Neural cell (in vitro differentiated cells): ENCODE measurements at regions not wholly inside any gene's neighbourhood (a gene's known extent, or its start where the extent isn't known, plus 50 kb on each side); places are given as distances from the start of the nearest gene placed in this dataset.

Source experiments
- H2AFZ ChIP-seq: fragments of 200-600, 300-800 bp; sonication (generic), shearing (Covaris generic); 2 replicates; pipeline ENCODE4 v1.6.0; 2014; ENCODE audit warnings: low read depth, mild to moderate bottlenecking, antibody characterized with exemption, low read length, moderate library complexity
- H3F3A ChIP-seq: fragments of 200-600 bp; shearing (Covaris generic); 2 replicates; pipeline ENCODE4 v1.6.1; 2016; ENCODE audit warnings: mild to moderate bottlenecking, moderate library complexity, mixed read lengths, antibody characterized with exemption, low read length; ENCODE audit not compliant: insufficient read depth, poor library complexity, severe bottlenecking
- H3K27ac ChIP-seq: fragments of 200-600, 300-800 bp; sonication (generic), shearing (Covaris generic); 2 replicates; pipeline ENCODE4 v1.5.1; 2014; ENCODE audit warnings: mild to moderate bottlenecking, low read length, moderate library complexity
- H3K27me3 ChIP-seq: fragments of 300-800, 200-600 bp; sonication (generic), shearing (Covaris generic); 2 replicates; pipeline ENCODE4 v1.6.0; 2014; ENCODE audit warnings: mild to moderate bottlenecking, low read depth, low read length, moderate library complexity; ENCODE audit not compliant: insufficient read depth
- H3K36me3 ChIP-seq: fragments of 300-800, 200-600 bp; sonication (generic), shearing (Covaris generic); 2 replicates; pipeline ENCODE4 v1.5.1; 2014; ENCODE audit warnings: mild to moderate bottlenecking, antibody characterized with exemption, low read length, moderate library complexity; ENCODE audit not compliant: insufficient read depth
- H3K4me2 ChIP-seq: fragments of 300-800, 200-600 bp; sonication (generic), shearing (Covaris generic); 2 replicates; pipeline ENCODE4 v1.6.0; 2014; ENCODE audit warnings: mild to moderate bottlenecking, low read length
- H3K4me3 ChIP-seq: fragments of 300-800, 200-600 bp; sonication (generic), shearing (Covaris generic); 2 replicates; pipeline ENCODE4 v1.5.1; 2014; ENCODE audit warnings: mild to moderate bottlenecking, low read length, moderate library complexity
- H3K79me2 ChIP-seq: fragments of 200-600 bp; shearing (Covaris generic); replicated peaks from 2 replicates; pipeline ENCODE4 v1.6.0; 2014; ENCODE audit warnings: mild to moderate bottlenecking, low read length, moderate library complexity; ENCODE audit not compliant: insufficient read depth
- H3K9ac ChIP-seq: fragments of 300-800, 200-600 bp; sonication (generic), shearing (Covaris generic); 2 replicates; pipeline ENCODE4 v1.6.1; 2016; ENCODE audit warnings: mild to moderate bottlenecking, low read length, mixed read lengths
- H3K9me2 ChIP-seq: fragments of 200-600 bp; shearing (Covaris generic); 2 replicates; pipeline ENCODE4 v1.6.1; 2016; ENCODE audit warnings: mild to moderate bottlenecking, low read length, mixed read lengths; ENCODE audit not compliant: insufficient read depth
- H3K9me3 ChIP-seq: fragments of 200-600, 300-800 bp; sonication (generic), shearing (Covaris generic); 2 replicates; pipeline ENCODE4 v1.6.1; 2016; ENCODE audit warnings: mild to moderate bottlenecking, mixed run types, low read length, moderate library complexity, mixed read lengths
- H4K20me1 ChIP-seq: fragments of 200-600 bp; shearing (Covaris generic); 2 replicates; pipeline ENCODE4 v1.6.1; 2016; ENCODE audit warnings: mild to moderate bottlenecking, mixed run types; ENCODE audit not compliant: insufficient read depth
- CTCF ChIP-seq: fragments of 450-650 bp; IDR thresholded peaks from 2 replicates; pipeline ENCODE4 v1.5.1; 2014; ENCODE audit warnings: antibody characterized with exemption, mild to moderate bottlenecking, moderate library complexity; ENCODE audit not compliant: poor library complexity, severe bottlenecking
- EP300 ChIP-seq: fragments of 450-650 bp; conservative IDR thresholded peaks from 2 replicates; pipeline ENCODE4 v1.6.1; 2014; ENCODE audit warnings: antibody characterized with exemption, mild to moderate bottlenecking, moderate library complexity; ENCODE audit not compliant: poor library complexity, severe bottlenecking
- EZH2 ChIP-seq: fragments of 200-600, 300-800 bp; shearing (Covaris generic), sonication (generic); IDR thresholded peaks from 2 replicates; pipeline ENCODE4 v1.6.1; 2014; ENCODE audit warnings: antibody characterized with exemption, low read length, borderline replicate concordance, mild to moderate bottlenecking; ENCODE audit not compliant: insufficient read depth, poor library complexity, severe bottlenecking
- MXI1 ChIP-seq: fragments of 450-650 bp; conservative IDR thresholded peaks from 2 replicates; pipeline ENCODE4 v1.6.1; 2014; ENCODE audit warnings: antibody characterized with exemption, mild to moderate bottlenecking; ENCODE audit not compliant: poor library complexity, severe bottlenecking
- POLR2AphosphoS5 ChIP-seq: IDR thresholded peaks from 2 replicates; pipeline ENCODE4 v1.6.1; 2012
- RAD21 ChIP-seq: fragments of 450-650 bp; conservative IDR thresholded peaks from 2 replicates; pipeline ENCODE4 v1.6.1; 2014; ENCODE audit warnings: antibody characterized with exemption, mild to moderate bottlenecking, moderate library complexity
- REST ChIP-seq: IDR thresholded peaks from 2 replicates; pipeline ENCODE4 v1.6.1; 2012; ENCODE audit warnings: borderline replicate concordance
- SMC3 ChIP-seq: fragments of 450-650 bp; conservative IDR thresholded peaks from 2 replicates; pipeline ENCODE4 v1.6.1; 2014; ENCODE audit warnings: antibody characterized with exemption, mild to moderate bottlenecking, moderate library complexity; ENCODE audit not compliant: poor library complexity
- TAF1 ChIP-seq: IDR thresholded peaks from 2 replicates; pipeline ENCODE4 v1.6.1; 2012; ENCODE audit warnings: low read depth

DNA sequence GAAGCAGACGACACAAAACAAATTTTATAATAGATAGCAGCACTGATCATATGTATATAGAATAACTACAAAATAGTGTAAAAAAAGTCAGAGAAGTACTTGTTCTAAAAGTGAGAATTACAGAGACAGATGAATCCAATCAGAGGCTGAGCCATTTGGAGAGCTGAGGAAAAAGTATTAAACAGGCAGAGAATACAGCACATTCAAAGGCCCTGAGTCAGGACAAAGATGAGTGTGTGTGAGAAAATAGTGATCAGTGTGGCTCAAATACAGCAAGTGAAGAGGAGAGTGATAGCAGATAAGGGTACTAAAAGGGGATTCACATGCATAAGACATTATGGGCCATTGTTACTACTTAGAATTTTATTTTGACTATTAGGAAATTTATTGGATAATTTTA is 430.6 kb upstream of the BRINP3 start:
- TF ChIP-seq RAD21 (no peak), CTCF (no peak), EP300 (no peak), TAF1 (no peak), SMC3 (no peak), REST (no peak), POLR2AphosphoS5 (no peak), MXI1 (no peak), EZH2 (no peak)
- Histone ChIP-seq H4K20me1 (no peaks in the 10 kb centered on the region), H3K9ac (no peak overlapping the region), H3K79me2 (no peaks in the 10 kb centered on the region), H3K4me3 (no peak overlapping the region), H3F3A (no peaks in the 10 kb centered on the region), H3K4me2 (no peak overlapping the region), H3K27ac (no peak overlapping the region), H3K36me3 (no peaks in the 10 kb centered on the region), H3K9me2 (no peaks in the 10 kb centered on the region), H2AFZ (no peak overlapping the region), H3K27me3 (no peaks in the 10 kb centered on the region), H3K9me3 (no peaks in the 10 kb centered on the region)

DNA sequence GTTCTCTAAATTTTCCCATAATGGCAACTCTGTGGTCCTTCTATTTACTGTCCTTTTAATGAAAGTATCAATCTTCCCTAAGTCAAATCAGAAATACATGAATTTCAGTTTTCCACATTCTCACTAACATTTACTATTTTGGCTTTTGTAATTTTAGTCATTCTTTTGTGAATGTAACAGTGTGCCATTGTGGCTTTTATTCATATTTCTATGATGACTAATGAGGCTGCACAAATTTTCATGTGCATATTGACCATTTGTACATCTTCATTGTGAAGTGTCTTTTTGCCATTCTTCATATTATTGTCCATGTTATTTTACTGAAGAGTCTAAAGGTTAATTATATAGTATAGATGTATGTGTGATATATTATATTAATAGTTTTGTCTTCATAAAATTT is 431.0 kb upstream of the BRINP3 start:
- no peaks in the 10 kb centered on the region for H3K27me3 ChIP-seq
- TF ChIP-seq REST (no peak), MXI1 (no peak), EZH2 (no peak), CTCF (no peak), EP300 (no peak), RAD21 (no peak), TAF1 (no peak), POLR2AphosphoS5 (no peak), SMC3 (no peak)
- H4K20me1 ChIP-seq: no peaks in the 10 kb centered on the region
- H3K9ac ChIP-seq: no peak overlapping the region
- H3F3A ChIP-seq: no peaks in the 10 kb centered on the region
- no peaks in the 10 kb centered on the region for H3K79me2 ChIP-seq
- H3K4me2 ChIP-seq: no peak overlapping the region
- H3K9me2 ChIP-seq: no peaks in the 10 kb centered on the region
- no peaks in the 10 kb centered on the region for H3K9me3 ChIP-seq
- H2AFZ ChIP-seq: no peak overlapping the region
- H3K27ac ChIP-seq: no peak overlapping the region
- no peak overlapping the region for H3K4me3 ChIP-seq
- H3K36me3 ChIP-seq: no peaks in the 10 kb centered on the region
